Neural progenitor cell (in vitro differentiated cells): ENCODE measurements at regions not wholly inside any gene's neighbourhood (a gene's known extent, or its start where the extent isn't known, plus 50 kb on each side); places are given as distances from the start of the nearest gene placed in this dataset.

Source experiments
- DNase-seq: peaks from one replicate; pipeline ENCODE4 v3.0.0-alpha.2; 2016; ENCODE audit warnings: low spot score
- H2AFZ ChIP-seq: fragments of 200-600 bp; sonication (generic); replicated peaks from 2 replicates; pipeline ENCODE4 v1.6.1; 2016; ENCODE audit warnings: antibody characterized with exemption
- H3F3A ChIP-seq: fragments of 200-600 bp; sonication (generic); 2 replicates; pipeline ENCODE4 v1.6.1; 2016; ENCODE audit warnings: antibody characterized with exemption, low read depth
- H3K27ac ChIP-seq: fragments of 200-600 bp; sonication (generic); 2 replicates; pipeline ENCODE4 v1.5.1; 2016; ENCODE audit warnings: mild to moderate bottlenecking
- H3K27me3 ChIP-seq: fragments of 200-600 bp; sonication (generic); 2 replicates; pipeline ENCODE4 v1.6.1; 2016; ENCODE audit warnings: mild to moderate bottlenecking, moderate library complexity
- H3K36me3 ChIP-seq: fragments of 200-600 bp; sonication (generic); 2 replicates; pipeline ENCODE4 v1.5.1; 2016
- H3K4me1 ChIP-seq: fragments of 200-600 bp; sonication (generic); 2 replicates; pipeline ENCODE4 v1.6.1; 2016; ENCODE audit warnings: mixed run types
- H3K4me2 ChIP-seq: fragments of 200-600 bp; sonication (generic); 2 replicates; pipeline ENCODE4 v1.6.1; 2016
- H3K4me3 ChIP-seq: fragments of 200-600 bp; sonication (generic); 2 replicates; pipeline ENCODE4 v1.5.1; 2016
- H3K79me2 ChIP-seq: fragments of 200-600 bp; sonication (generic); 2 replicates; pipeline ENCODE4 v1.6.1; 2016; ENCODE audit warnings: low read depth
- H3K9ac ChIP-seq: fragments of 200-600 bp; sonication (generic); 2 replicates; pipeline ENCODE4 v1.6.1; 2016
- H3K9me3 ChIP-seq: fragments of 200-600 bp; sonication (generic); 2 replicates; pipeline ENCODE4 v1.5.1; 2016; ENCODE audit warnings: low read depth
- H4K20me1 ChIP-seq: fragments of 200-600 bp; sonication (generic); 2 replicates; pipeline ENCODE4 v1.6.1; 2016; ENCODE audit warnings: low read depth
- H3K27ac Mint-ChIP-seq: 3 replicates; pipeline ENCODE4 v1.8.0; 2021; ENCODE audit warnings: mixed read lengths
- H3K27me3 Mint-ChIP-seq: 2 replicates; pipeline ENCODE4 v1.8.0; 2022; ENCODE audit warnings: low read depth, mild to moderate bottlenecking, inconsistent platforms, moderate library complexity, mixed read lengths; ENCODE audit not compliant: insufficient read depth
- H3K36me3 Mint-ChIP-seq: 3 replicates; pipeline ENCODE4 v1.8.0; 2021; ENCODE audit warnings: mixed read lengths
- H3K4me1 Mint-ChIP-seq: 3 replicates; pipeline ENCODE4 v1.8.0; 2021; ENCODE audit warnings: mixed read lengths
- H3K4me3 Mint-ChIP-seq: 3 replicates; pipeline ENCODE4 v1.8.0; 2021; ENCODE audit warnings: mild to moderate bottlenecking, moderate library complexity, mixed read lengths
- H3K9me3 Mint-ChIP-seq: 3 replicates; pipeline ENCODE4 v1.8.0; 2020; ENCODE audit warnings: mixed read lengths
- EZH2 ChIP-seq: fragments of 200-600 bp; sonication (generic); IDR thresholded peaks from 2 replicates; pipeline ENCODE4 v1.6.1; 2017; ENCODE audit warnings: antibody characterized with exemption, mild to moderate bottlenecking, moderate library complexity
- EZH2phosphoT487 ChIP-seq: fragments of 200-600 bp; sonication (generic); IDR thresholded peaks from 2 replicates; pipeline ENCODE4 v1.6.1; 2017; ENCODE audit warnings: antibody characterized with exemption
- TF ChIP-seq, protein P1 (sequence below): fragments of 200-600 bp; sonication (generic); IDR thresholded peaks from 2 replicates; pipeline ENCODE4 v1.5.1; 2017; ENCODE audit warnings: antibody characterized with exemption, mild to moderate bottlenecking

DNA sequence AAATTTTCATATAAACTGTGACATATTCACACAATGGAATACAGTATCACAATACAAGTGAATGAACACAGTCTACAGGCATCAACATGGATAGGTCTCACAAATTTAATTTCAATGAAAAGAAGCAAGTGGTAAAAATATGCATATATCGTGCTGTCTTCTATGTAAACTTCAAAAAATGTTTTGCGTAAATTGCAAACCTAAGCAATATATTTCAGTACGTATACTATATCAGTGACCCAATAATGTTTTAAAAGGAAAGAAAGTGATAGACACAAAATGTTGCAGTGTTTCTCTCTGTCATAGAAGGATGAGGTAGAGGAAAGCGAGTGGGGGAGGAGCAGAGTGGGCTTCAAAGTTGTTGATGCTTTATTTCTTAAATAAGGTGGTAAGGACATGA lies 468.4 kb upstream of the CNTN3 start:
- no peak overlapping the region for H2AFZ ChIP-seq
- H3K4me1 ChIP-seq, result no peaks in the 10 kb centered on the region
- H3K79me2 ChIP-seq, result no peaks in the 10 kb centered on the region
- no peaks in the 10 kb centered on the region for H3K4me1 Mint-ChIP-seq
- TF ChIP-seq EZH2phosphoT487 (no peak), EZH2 (no peak)
- TF ChIP-seq, protein P1, sequence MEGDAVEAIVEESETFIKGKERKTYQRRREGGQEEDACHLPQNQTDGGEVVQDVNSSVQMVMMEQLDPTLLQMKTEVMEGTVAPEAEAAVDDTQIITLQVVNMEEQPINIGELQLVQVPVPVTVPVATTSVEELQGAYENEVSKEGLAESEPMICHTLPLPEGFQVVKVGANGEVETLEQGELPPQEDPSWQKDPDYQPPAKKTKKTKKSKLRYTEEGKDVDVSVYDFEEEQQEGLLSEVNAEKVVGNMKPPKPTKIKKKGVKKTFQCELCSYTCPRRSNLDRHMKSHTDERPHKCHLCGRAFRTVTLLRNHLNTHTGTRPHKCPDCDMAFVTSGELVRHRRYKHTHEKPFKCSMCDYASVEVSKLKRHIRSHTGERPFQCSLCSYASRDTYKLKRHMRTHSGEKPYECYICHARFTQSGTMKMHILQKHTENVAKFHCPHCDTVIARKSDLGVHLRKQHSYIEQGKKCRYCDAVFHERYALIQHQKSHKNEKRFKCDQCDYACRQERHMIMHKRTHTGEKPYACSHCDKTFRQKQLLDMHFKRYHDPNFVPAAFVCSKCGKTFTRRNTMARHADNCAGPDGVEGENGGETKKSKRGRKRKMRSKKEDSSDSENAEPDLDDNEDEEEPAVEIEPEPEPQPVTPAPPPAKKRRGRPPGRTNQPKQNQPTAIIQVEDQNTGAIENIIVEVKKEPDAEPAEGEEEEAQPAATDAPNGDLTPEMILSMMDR, result no peak
- no peak overlapping the region for H3K4me2 ChIP-seq
- no peak overlapping the region for H3K4me3 Mint-ChIP-seq
- no peak for DNase-seq
- H3K27ac ChIP-seq, result no peak overlapping the region
- H3K36me3 Mint-ChIP-seq, result no peaks in the 10 kb centered on the region
- no peaks in the 10 kb centered on the region for H3K27me3 Mint-ChIP-seq
- no peak overlapping the region for H3K4me3 ChIP-seq
- no peaks in the 10 kb centered on the region for H3K9me3 Mint-ChIP-seq
- H3K9ac ChIP-seq, result no peak overlapping the region
- no peaks in the 10 kb centered on the region for H3K36me3 ChIP-seq
- no peaks in the 10 kb centered on the region for H3K27me3 ChIP-seq
- H4K20me1 ChIP-seq, result no peaks in the 10 kb centered on the region
- H3K27ac Mint-ChIP-seq, result no peak overlapping the region
- H3F3A ChIP-seq, result no peaks in the 10 kb centered on the region
- H3K9me3 ChIP-seq, result no peaks in the 10 kb centered on the region

DNA sequence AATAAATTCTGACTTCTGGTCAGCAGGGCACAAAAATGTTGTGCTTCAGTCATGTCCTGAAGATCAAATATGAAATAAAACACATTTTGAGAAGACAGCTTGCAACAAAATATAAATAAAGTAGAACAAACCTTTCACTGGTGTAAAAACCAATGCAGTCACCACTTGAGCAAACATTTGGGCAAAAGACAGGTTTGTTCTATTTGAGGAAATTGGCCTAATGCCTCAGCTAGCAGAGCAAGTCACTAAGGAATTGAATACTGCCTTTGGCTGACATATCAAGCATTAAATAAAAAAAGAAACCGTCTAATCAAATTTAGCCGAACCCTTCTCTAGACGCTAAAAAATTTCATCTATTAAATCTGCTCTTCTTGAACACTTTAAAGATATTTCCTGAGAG lies 475.4 kb upstream of the CNTN3 start:
- Histone ChIP-seq H3K4me3 (no peak overlapping the region), H4K20me1 (no peaks in the 10 kb centered on the region), H3K4me1 (no peaks in the 10 kb centered on the region), H2AFZ (no peak overlapping the region), H3K36me3 (no peaks in the 10 kb centered on the region), H3K9ac (no peak overlapping the region), H3K79me2 (no peaks in the 10 kb centered on the region), H3K4me2 (no peak overlapping the region), H3K27ac (no peak overlapping the region), H3F3A (no peaks in the 10 kb centered on the region), H3K27me3 (no peaks in the 10 kb centered on the region), H3K9me3 (no peaks in the 10 kb centered on the region)
- Mint-ChIP-seq H3K9me3 (no peaks in the 10 kb centered on the region), H3K27me3 (no peaks in the 10 kb centered on the region), H3K27ac (no peak overlapping the region), H3K4me3 (no peak overlapping the region), H3K36me3 (no peaks in the 10 kb centered on the region), H3K4me1 (no peaks in the 10 kb centered on the region)
- TF ChIP-seq EZH2, result no peak
- TF ChIP-seq, protein P1, result no peak
- TF ChIP-seq EZH2phosphoT487, result no peak
- no peak for DNase-seq

DNA sequence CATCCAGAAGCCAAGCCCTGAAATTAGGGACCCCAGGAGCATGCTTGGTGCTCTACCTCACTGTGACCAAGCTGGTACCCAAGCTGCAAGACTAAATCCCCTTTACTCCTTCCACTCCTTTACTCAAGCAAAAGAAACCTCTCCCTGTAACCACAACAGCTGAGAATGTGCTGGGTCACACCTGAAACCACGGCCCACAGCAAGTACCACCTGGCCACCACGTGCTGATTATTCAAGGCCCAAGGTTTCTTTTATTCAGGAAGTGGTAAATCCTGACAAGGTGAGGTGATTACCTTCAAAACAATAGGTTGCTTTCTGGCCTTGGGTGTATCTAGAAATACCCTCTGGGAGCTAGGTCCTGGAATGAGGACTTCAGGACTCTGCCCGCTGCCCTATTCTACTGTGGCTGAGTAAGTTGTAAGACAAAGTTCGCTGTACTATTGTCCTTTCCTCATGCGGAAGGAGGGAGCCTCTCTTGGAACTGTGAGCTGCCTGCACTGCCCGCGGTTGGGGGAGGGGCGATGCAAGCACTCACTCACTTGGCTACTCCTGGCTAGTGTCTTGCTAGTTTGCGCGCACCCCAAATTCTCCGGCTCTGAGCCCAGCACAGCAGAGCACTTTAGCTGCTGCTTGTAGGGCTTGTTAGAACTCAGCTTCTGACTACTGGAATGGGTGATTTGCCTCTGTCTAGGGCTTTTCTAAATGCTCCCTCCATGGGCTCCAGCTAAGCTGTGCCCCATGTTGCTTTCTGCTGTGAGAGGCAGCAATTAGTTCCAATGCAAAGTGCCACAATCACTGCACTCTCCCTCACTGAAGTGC lies 487.1 kb upstream of the CNTN3 start:
- H3K4me1 Mint-ChIP-seq, result peaks cover 13% of the 10 kb centered on the region

More for the DNA sequence above, 487.1 kb upstream of the CNTN3 start:
- Histone ChIP-seq H3F3A (peaks cover 17% of the 10 kb centered on the region), H2AFZ (peak overlapping the region; percentile 83), H3K4me3 (peak overlapping the region; percentile 19), H3K4me2 (peak overlapping the region; percentile 64), H3K27ac (peak overlapping the region; percentile 61), H3K4me1 (peaks cover 14% of the 10 kb centered on the region), H3K9me3 (no peaks in the 10 kb centered on the region), H4K20me1 (no peaks in the 10 kb centered on the region), H3K27me3 (no peaks in the 10 kb centered on the region), H3K79me2 (no peaks in the 10 kb centered on the region), H3K9ac (no peak overlapping the region), H3K36me3 (no peaks in the 10 kb centered on the region)
- Mint-ChIP-seq H3K27ac (peak overlapping the region; percentile 83), H3K27me3 (peaks cover 3% of the 10 kb centered on the region), H3K9me3 (peaks cover 12% of the 10 kb centered on the region), H3K36me3 (no peaks in the 10 kb centered on the region), H3K4me3 (no peak overlapping the region)
- DNase-seq, result peak; percentile 85
- TF ChIP-seq EZH2phosphoT487 (no peak), EZH2 (no peak)
- TF ChIP-seq, protein P1, result no peak
